HG02970 (cell line): ENCODE measurements at regions not wholly inside any gene's neighbourhood (a gene's known extent, or its start where the extent isn't known, plus 50 kb on each side); places are given as distances from the start of the nearest gene placed in this dataset.

ENCODE experiments used
- ATAC-seq: cut with Tn5 transposase; IDR thresholded peaks from one replicate; pipeline ENCODE4 v1.9.1; 2021; ENCODE audit warnings: mild to moderate bottlenecking, moderate library complexity, moderate number of reproducible peaks; ENCODE audit not compliant: unreplicated experiment, low FRiP score

- ATAC-seq: no peak
These were observed 1676.8 kb upstream of the PCDH20 start for GRCh38 chr13:63092456-63092855.

- no peak for ATAC-seq
These were observed 1674.9 kb upstream of the PCDH20 start for GRCh38 chr13:63090524-63090923.

GRCh38 chr13:63088226-63088625 is 1672.6 kb upstream of the PCDH20 start:
- no peak for ATAC-seq

- no peak for ATAC-seq
These were observed 1670.6 kb upstream of the PCDH20 start for GRCh38 chr13:63086286-63086685.

- ATAC-seq: no peak
These were observed 1670.2 kb upstream of the PCDH20 start for GRCh38 chr13:63085851-63086250.

- ATAC-seq: no peak
These were observed 1665.9 kb upstream of the PCDH20 start for GRCh38 chr13:63081400-63082014.

GRCh38 chr13:63075126-63075525 is 1659.5 kb upstream of the PCDH20 start:
- ATAC-seq: no peak

- no peak for ATAC-seq
These were observed 1634.6 kb upstream of the PCDH20 start for GRCh38 chr13:63050287-63050686.

- no peak for ATAC-seq
These were observed 1633.0 kb upstream of the PCDH20 start for GRCh38 chr13:63048653-63049052.

GRCh38 chr13:63044589-63045313 is 1629.1 kb upstream of the PCDH20 start:
- ATAC-seq: no peak

GRCh38 chr13:63042686-63043085 is 1627.0 kb upstream of the PCDH20 start:
- ATAC-seq: no peak

- no peak for ATAC-seq
These were observed 1626.2 kb upstream of the PCDH20 start for GRCh38 chr13:63041640-63042414.

- ATAC-seq: no peak
These were observed 1610.7 kb upstream of the PCDH20 start for GRCh38 chr13:63026285-63026797.

GRCh38 chr13:63025741-63026140 is 1610.1 kb upstream of the PCDH20 start:
- no peak for ATAC-seq

- ATAC-seq: no peak
These were observed 1608.8 kb upstream of the PCDH20 start for GRCh38 chr13:63024458-63024857.

GRCh38 chr13:63011996-63012395 is 1596.3 kb upstream of the PCDH20 start:
- ATAC-seq: no peak

GRCh38 chr13:63010072-63010658 is 1594.5 kb upstream of the PCDH20 start:
- no peak for ATAC-seq

- no peak for ATAC-seq
These were observed 1590.0 kb upstream of the PCDH20 start for GRCh38 chr13:63005625-63006024.

GRCh38 chr13:62997696-62998095 is 1582.0 kb upstream of the PCDH20 start:
- ATAC-seq: no peak

GRCh38 chr13:62997038-62997599 is 1581.5 kb upstream of the PCDH20 start:
- no peak for ATAC-seq

- no peak for ATAC-seq
These were observed 1558.2 kb upstream of the PCDH20 start for GRCh38 chr13:62973804-62974203.
